ENCODE measurements at regions not wholly inside any gene's neighbourhood (a gene's known extent, or its start where the extent isn't known, plus 50 kb on each side); places are given as distances from the start of the nearest gene placed in this dataset.

- TF ChIP-seq CTCF (conservative IDR thresholded peaks at IDR 0.05) (no peak), EZH2 (IDR thresholded peaks at IDR 0.05; ENCODE audit: low read depth) (no peak)
These were observed 183.5 kb upstream of the ACO1 start for GRCh38 chr9:32200896-32201295.

Measured in PC-9 (cell line).